ENCODE measurements at regions not wholly inside any gene's neighbourhood (a gene's known extent, or its start where the extent isn't known, plus 50 kb on each side); places are given as distances from the start of the nearest gene placed in this dataset.

DNA sequence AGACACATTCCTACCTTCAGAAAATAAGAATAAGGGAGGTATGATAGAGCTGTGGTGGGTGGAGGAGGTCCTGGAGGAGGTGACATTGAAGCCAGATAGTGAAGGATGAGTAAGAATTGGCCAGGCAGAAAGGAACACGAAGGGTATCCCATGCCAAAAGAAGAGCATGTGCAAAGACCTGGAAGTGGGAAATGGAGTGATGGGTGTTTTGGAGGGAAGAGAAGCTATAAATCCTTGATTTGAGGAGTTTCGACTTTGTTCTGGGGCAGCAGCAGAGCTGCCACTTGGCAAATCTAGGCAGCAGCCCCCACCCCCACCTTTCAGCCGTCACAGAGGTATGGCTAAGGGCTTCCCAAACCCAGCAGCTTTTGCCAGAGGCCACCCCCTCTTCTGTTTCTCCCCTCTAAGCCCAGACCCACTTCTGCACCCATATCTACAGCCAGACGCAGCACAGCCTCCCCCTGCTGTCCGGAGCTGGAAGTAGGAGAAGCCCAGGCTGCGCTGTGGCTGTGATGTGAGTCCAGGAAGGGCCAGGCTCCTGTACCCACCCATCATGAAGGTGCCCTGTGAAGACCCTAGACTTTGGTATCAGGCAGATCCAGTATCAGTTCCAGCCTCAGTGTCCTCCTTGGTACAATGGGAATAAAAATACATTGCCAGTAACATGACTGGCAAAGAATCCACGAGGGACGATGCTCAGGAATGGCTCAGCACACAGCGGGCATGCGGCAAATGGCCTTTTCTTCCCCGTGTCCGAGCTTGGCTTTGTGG is 188.7 kb upstream of the LINGO1 start:
- Histone ChIP-seq H3K79me2 (ENCODE audit: low read length) (no peaks in the 10 kb centered on the region), H3K36me3 (replicated peaks; ENCODE audit: insufficient read depth, low read length) (no peaks in the 10 kb centered on the region), H3K27me3 (replicated peaks; ENCODE audit: insufficient read depth, low read length) (peaks cover 39% of the 10 kb centered on the region), H2AFZ (ENCODE audit: low read length) (no peak overlapping the region), H3K4me2 (ENCODE audit: low read depth, low read length) (no peak overlapping the region), H3K4me3 (ENCODE audit: low read length) (no peak overlapping the region), H3K9ac (ENCODE audit: low read length) (no peak overlapping the region), H4K20me1 (ENCODE audit: insufficient read depth, low read length) (no peaks in the 10 kb centered on the region), H3K9me2 (replicated peaks; ENCODE audit: insufficient read depth, low read length) (no peaks in the 10 kb centered on the region), H3K27ac (ENCODE audit: low read length) (no peak overlapping the region), H3K9me3 (replicated peaks; ENCODE audit: insufficient read depth, low read length) (no peaks in the 10 kb centered on the region), H3F3A (ENCODE audit: insufficient read depth, low read length) (no peaks in the 10 kb centered on the region), H3K4me1 (ENCODE audit: low read length) (no peaks in the 10 kb centered on the region)
- DNase-seq, result peak; percentile 57
- TF ChIP-seq EZH2phosphoT487 (IDR thresholded peaks at IDR 0.05; ENCODE audit: low read length) (no peak), EZH2 (optimal IDR thresholded peaks at IDR 0.05; ENCODE audit: low read depth, low read length) (no peak)
- TF ChIP-seq, protein P1, sequence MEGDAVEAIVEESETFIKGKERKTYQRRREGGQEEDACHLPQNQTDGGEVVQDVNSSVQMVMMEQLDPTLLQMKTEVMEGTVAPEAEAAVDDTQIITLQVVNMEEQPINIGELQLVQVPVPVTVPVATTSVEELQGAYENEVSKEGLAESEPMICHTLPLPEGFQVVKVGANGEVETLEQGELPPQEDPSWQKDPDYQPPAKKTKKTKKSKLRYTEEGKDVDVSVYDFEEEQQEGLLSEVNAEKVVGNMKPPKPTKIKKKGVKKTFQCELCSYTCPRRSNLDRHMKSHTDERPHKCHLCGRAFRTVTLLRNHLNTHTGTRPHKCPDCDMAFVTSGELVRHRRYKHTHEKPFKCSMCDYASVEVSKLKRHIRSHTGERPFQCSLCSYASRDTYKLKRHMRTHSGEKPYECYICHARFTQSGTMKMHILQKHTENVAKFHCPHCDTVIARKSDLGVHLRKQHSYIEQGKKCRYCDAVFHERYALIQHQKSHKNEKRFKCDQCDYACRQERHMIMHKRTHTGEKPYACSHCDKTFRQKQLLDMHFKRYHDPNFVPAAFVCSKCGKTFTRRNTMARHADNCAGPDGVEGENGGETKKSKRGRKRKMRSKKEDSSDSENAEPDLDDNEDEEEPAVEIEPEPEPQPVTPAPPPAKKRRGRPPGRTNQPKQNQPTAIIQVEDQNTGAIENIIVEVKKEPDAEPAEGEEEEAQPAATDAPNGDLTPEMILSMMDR (IDR thresholded peaks at IDR 0.05; ENCODE audit: low read length), result peak; percentile 84

DNA sequence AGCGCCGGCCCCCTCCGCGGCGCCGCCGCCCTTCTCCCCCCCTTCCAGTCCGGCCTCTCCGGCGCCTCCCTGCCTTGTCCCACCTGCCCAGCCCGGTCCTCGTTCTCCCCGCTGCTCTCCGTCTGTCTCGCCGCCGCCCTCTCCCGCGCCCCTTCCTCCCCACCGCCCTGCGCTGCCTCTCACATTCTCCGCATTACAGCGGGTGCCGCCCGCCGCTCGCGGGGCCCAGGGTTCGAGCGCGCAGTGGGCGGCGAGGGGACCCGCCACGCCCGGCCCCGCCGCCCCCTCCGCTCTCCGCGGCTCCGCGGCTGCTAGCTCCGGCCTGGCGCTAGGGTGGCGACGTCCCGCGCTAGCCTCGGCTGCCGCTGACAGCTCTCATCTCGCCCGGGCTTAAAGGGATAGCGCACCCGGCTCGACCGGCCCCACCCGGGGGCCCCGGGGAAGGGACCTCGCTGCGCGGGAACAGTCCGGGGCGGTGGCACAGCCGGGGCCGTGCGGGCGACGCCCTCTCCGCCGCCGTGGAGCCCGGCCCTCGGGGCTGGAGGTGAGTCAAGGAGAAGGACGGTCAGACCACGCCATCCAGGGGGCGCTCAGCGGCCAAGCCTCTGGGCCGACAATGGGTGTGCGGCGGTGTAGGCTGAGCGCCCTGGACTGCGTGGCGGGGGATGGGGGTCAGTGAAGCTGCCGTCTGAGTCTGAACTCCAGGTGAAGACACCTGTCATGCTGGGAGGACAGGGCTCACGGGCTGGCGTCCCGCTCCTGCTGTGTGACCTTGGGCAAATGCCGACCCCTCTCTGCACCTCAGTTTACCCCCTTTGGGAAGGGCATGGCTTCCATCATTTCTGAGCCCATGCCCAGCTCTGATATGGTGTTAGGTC is 187.4 kb upstream of the LINGO1 start:
- no peak overlapping the region for H3K27ac ChIP-seq (ENCODE audit: low read length)
- H3K36me3 ChIP-seq (replicated peaks; ENCODE audit: insufficient read depth, low read length), result no peaks in the 10 kb centered on the region
- peak; percentile 17 for DNase-seq
- peaks cover 43% of the 10 kb centered on the region for H3K27me3 ChIP-seq (replicated peaks; ENCODE audit: insufficient read depth, low read length)
- H2AFZ ChIP-seq (ENCODE audit: low read length), result 0 out of 2 replicates have a peak overlapping the region, but pooled peaks have one; percentile 31
- peak; percentile 74 for TF ChIP-seq EZH2 (optimal IDR thresholded peaks at IDR 0.05; ENCODE audit: low read depth, low read length)
- TF ChIP-seq, protein P1 (IDR thresholded peaks at IDR 0.05; ENCODE audit: low read length), result peak; percentile 50
- no peak for TF ChIP-seq EZH2phosphoT487 (IDR thresholded peaks at IDR 0.05; ENCODE audit: low read length)
- no peaks in the 10 kb centered on the region for H3K4me1 ChIP-seq (ENCODE audit: low read length)
- no peaks in the 10 kb centered on the region for H3K79me2 ChIP-seq (ENCODE audit: low read length)
- peak overlapping the region; percentile 27; the same call in 1 of the 2 replicates for H3K4me3 ChIP-seq (ENCODE audit: low read length)
- H4K20me1 ChIP-seq (ENCODE audit: insufficient read depth, low read length), result no peaks in the 10 kb centered on the region
- no peaks in the 10 kb centered on the region for H3K9me2 ChIP-seq (replicated peaks; ENCODE audit: insufficient read depth, low read length)
- H3K9ac ChIP-seq (ENCODE audit: low read length), result no peak overlapping the region
- H3F3A ChIP-seq (ENCODE audit: insufficient read depth, low read length), result no peaks in the 10 kb centered on the region
- peak overlapping the region; percentile 74 for H3K4me2 ChIP-seq (ENCODE audit: low read depth, low read length)
- no peaks in the 10 kb centered on the region for H3K9me3 ChIP-seq (replicated peaks; ENCODE audit: insufficient read depth, low read length)

DNA sequence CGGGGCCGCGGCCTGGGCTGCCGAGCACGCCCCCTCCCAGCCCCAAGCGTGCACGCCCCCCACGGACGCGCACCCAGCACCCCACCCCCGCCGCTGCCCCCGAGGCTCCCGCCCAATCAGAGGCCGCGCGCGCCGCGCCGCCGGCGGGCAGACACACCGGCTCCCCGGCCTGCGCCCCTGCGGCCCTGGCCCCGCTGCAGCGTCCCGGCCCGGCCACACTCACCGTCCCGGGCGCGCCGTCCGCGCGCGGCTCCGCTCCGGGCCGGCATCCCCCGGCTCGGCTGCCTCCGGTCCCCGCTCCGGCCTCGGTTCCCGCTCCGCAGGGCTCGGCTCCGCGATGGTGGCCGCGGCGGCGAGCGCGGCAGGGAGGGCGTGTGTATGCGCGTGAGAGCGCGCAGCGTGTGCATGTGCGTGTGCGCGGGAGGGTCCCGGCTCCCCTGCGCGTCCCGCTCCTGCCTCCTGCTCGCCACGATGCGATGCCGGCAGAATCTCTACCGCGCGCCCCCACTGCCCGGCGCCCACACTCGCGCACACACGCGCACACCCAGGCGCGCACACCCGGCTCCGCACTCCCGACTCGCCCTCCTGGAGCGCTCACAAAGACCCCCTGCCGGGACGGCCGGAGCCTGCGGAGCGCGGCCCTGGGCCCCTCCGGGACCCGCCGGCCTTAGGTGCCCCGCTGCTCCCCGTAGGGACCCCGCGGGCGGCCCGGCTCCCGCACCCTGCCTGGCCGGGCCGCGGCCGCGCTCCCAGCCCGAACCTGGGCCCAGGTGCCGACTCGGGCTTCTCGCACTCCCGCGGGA is 186.5 kb upstream of the LINGO1 start:
- DNase-seq, result no peak
- Histone ChIP-seq H3K27ac (ENCODE audit: low read length) (no peak overlapping the region), H4K20me1 (ENCODE audit: insufficient read depth, low read length) (no peaks in the 10 kb centered on the region), H3K9me2 (replicated peaks; ENCODE audit: insufficient read depth, low read length) (no peaks in the 10 kb centered on the region), H3K4me2 (ENCODE audit: low read depth, low read length) (no peak overlapping the region), H3K79me2 (ENCODE audit: low read length) (no peaks in the 10 kb centered on the region), H3K9me3 (replicated peaks; ENCODE audit: insufficient read depth, low read length) (no peaks in the 10 kb centered on the region), H3K36me3 (replicated peaks; ENCODE audit: insufficient read depth, low read length) (no peaks in the 10 kb centered on the region), H2AFZ (ENCODE audit: low read length) (no peak overlapping the region), H3K27me3 (replicated peaks; ENCODE audit: insufficient read depth, low read length) (peaks cover 43% of the 10 kb centered on the region), H3F3A (ENCODE audit: insufficient read depth, low read length) (no peaks in the 10 kb centered on the region), H3K4me3 (ENCODE audit: low read length) (no peak overlapping the region), H3K4me1 (ENCODE audit: low read length) (no peaks in the 10 kb centered on the region), H3K9ac (ENCODE audit: low read length) (no peak overlapping the region)
- TF ChIP-seq EZH2 (optimal IDR thresholded peaks at IDR 0.05; ENCODE audit: low read depth, low read length) (no peak), EZH2phosphoT487 (IDR thresholded peaks at IDR 0.05; ENCODE audit: low read length) (no peak)
- TF ChIP-seq, protein P1 (IDR thresholded peaks at IDR 0.05; ENCODE audit: low read length), result no peak

All from MM.1S (cell line).